ENCODE measurements at regions not wholly inside any gene's neighbourhood (a gene's known extent, or its start where the extent isn't known, plus 50 kb on each side); places are given as distances from the start of the nearest gene placed in this dataset.

GRCh38 chr11:54979375-54979774, 272.7 kb downstream of the OR4A5 start:
- TF ChIP-seq REST (IDR thresholded peaks at IDR 0.05; ENCODE audit: insufficient read depth in 1 of 2, low read depth in 2 of 2, low read length in 1 of 2) (no peak), CTCF (IDR thresholded peaks at IDR 0.05) (no peak)
